ENCODE measurements at regions not wholly inside any gene's neighbourhood (a gene's known extent, or its start where the extent isn't known, plus 50 kb on each side); places are given as distances from the start of the nearest gene placed in this dataset.

DNA sequence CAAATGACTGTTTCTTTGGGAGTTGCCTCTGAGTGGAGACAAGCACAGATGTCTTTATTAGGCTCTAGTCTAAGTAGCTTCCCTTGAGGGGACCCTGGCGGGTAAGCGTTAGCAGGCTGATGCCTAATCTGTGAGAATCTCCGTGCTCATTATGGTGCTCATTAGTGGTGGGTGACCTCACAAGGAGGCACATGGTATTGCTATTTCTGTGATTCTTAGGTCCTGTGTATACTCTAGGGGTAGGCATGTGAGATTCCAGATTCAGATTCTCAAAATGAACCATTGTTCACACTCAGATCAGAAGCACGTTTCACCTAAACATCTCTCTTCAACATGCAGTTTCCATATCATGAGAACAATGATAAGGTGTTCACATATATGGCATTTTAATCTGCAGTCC is 809.7 kb downstream of the NR2F2 start:
- DNase-seq: no peak

DNA sequence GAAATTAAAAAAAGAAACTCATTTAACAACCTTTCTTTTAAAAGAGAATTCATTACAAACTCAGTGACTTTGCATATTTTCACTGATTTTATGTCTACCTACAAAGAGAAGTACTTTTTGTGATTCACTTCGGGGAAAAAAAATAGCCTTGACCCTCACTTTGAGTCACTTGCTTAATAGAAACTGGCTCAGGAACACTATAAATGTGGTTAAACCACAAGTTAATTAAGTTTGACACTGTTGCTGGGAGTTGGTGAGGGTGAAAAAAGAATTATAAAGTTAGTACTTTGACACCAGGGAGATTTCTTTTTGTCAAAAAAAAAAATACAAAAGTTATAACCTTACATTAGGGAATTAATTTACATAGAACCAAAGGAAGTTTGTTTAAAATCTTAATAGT is 810.9 kb downstream of the NR2F2 start:
- no peak for DNase-seq

DNA sequence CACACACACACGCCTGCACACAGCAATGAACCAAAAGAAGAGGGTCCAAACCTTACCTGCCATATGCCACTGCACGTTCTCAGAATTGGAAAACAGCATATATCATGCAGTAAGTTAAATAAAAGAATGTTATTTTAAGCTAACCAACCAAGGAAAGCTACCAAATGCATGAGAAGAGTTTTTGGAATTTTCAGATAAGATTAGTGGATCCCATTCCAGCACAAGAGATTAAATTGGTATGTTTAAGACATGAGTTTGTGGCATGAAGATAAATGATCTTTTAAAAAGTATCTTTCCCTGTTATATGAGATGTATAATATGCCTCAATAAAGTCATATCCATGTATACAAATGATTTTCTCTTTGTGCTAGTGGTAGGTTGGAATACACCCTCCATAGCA is 811.4 kb downstream of the NR2F2 start:
- DNase-seq: no peak

DNA sequence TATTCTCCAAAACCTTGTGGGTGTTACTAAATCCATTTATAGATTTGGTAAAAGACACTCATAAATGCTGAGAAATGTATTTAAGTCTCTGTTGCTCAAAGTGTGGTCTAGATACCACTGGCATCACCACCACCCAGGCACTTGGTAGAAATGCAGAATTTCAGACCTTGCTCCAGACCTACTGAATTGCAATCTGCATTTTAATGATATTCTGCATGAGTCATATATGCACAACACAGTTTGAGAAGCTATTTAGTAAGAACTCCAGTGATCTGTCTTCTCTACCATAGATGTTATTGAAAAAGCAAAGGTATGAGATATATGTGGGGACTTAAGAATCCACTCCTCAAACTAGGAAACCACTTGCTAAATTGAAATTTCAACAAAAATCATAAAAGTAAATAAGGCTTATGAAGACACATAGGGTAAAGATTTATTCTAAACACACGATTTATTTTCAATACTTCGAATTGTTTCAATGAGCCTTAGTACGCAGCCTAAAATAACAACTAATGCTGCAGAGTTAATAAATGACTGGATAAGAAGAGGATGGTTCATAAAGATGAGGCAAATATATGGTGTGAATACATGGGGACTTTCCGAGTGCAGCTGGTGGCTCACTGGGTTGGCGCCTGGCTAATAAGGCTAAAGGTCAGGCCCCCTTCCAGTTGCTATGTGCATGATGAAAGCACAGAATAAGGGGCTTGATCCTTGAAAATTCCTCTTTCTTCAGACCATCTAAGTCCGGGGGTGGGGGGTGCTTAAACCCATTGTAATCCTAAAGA is 813.3 kb downstream of the NR2F2 start:
- no peak for DNase-seq

DNA sequence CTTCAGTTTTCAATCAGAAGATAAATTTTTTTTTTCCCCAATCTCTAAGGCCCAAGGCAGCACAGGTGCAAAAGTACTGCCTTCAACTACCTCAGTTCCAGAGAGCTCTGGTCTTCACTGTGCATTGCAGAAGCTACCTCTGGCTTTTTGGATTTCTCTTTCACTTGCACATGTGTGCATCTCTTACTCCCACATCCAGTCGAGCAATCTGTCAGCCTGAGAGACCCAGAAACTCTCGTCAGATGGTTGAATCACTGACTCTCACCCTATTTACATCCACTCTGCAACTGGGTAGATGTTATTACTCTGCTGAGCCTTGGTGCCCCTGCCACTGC is 813.8 kb downstream of the NR2F2 start:
- no peak for DNase-seq

DNA sequence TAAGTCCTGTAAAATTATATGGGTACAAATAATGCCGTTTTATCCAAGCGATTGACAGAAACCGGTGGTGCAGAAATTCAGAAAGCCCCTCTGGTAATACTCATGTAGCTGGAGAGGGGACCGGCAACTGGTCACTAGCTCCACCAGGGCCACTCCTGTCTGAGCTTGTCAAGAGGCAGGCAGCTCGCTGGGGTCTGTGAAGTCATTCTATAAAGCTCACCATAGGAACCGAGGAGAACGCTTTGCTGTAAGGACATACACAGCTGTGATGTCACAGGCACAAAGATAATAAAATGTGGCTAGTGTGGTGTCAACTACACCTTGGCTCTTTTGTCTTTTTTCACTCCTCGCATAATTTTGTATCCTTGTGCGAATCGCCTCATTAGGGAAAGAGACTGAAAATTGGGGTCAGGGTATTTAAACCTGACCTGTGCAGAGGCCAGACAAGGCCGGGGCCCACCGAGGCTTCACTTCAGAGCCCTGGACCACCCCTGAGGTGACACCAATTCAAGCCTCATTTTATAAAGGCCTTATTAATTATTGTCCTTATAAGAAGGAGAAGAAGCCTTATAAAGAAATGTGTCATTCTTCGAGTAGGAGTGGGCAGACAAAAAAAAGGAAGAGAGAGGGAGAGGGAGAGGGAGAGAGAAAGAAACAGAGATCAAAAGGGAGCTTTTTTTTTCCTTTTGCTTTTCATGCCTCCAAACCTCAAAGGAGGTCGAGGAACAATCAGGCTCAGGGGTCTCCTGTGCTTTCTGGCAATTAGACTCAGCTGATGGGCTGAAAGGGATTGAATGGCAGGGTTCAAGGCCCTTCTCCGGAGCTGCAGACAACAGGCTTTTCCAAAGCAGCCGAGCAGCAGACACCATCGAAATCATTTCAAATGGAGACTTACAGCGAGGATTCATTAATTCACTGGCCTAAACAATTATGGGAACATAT is 813.3 kb upstream of the ARRDC4 start:
- no peak for DNase-seq

DNA sequence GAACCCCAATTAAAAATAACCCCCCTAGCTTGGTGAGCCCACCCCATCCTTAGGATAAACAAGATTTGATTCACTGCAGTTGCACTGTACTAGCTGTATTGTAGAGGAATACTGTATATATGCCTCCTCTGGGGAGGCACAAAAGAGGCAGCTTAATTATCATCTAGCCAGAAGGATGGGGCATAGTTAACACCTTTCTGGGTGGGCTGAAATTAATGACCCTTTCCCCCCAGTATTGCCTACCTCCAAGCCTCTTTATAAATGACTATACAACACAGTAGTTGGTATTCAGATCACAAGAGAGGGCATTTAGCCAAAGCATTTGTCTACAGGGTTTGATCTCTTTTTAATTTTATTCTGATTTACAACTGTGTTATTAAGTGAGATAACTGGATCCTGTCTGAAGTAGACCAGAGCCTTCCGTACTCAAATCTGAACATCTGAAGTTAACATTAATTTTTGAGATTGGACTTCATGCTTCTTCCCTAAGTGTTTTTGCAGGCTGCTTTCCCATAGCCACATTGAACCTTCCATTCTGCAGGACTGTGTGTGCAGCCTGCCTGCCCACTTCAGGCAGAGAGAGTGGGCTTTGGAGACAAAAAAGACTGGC is 807.0 kb upstream of the ARRDC4 start:
- DNase-seq: no peak

DNA sequence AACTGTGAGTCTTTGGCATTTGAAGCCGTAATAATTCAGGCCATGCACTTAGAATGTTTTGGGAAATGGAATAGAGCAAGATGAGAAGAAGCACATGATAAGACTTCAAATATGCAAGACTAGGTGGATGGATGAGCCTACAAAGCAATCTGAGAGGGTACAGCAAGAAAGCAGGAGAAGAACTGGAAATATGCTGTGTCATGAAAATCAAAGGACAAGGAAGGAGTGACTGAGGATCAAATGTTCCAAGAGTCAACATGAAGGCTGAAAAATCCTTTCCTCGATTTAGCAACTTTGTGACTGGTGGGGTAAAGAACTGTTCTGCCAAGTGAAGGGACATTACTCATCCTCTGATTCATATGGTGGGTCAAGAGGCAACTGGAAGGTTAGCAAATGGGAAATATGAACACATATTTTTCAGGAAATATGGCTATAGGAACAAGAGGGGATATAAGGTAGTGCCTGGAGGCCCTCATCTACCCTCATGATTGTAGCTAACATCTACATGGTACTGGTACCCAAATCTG is 803.7 kb upstream of the ARRDC4 start:
- no peak for DNase-seq

DNA sequence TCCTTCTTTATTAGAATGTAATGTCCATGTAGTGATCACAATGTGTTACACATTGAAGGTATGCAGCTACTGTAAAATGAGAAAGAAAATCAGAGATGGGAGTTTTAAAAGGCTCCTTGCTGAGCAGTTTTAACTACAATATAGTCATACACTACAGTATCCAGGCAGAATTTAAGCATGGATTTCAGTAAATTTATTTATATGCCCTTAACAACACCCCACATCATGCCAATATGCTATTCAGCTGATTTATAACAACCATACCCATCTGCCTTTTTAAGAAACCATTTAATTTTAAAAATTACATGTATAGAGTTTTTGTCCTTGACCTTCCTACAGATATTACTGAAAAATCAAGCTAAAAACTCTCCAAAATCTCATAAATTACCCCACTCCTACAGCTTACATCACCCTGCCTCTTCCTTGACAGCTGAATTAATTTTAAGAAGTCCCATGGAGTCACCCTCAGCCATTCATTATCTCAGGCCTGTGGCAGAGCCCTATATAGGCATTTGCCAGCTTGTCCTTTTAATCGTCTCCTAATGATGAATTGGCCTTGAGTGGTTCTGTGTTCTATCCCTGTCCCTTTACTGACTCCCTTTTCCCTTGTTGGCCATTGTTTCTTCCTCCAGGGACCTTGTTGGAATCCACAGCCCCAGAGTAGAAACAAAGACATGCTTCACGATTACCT is 797.6 kb upstream of the ARRDC4 start:
- no peak for DNase-seq

DNA sequence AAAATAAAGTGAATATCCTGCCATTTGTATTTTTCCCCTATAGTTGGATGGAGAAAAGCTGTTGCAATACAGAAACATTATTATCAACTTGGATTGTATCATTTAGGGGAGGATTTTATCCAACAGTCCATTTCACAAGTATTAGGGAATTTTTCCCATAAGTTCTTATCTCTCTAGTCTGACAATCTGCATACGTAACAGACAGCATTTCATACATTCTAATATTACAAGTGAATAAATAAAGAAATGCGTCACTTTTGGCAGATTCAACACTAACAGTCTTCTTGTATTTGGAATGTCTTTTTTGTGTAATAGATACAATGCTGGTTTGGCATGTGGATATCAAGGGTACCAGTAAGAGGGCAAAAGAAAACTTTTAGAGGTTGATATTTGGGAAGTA is 795.3 kb upstream of the ARRDC4 start:
- no peak for DNase-seq

DNA sequence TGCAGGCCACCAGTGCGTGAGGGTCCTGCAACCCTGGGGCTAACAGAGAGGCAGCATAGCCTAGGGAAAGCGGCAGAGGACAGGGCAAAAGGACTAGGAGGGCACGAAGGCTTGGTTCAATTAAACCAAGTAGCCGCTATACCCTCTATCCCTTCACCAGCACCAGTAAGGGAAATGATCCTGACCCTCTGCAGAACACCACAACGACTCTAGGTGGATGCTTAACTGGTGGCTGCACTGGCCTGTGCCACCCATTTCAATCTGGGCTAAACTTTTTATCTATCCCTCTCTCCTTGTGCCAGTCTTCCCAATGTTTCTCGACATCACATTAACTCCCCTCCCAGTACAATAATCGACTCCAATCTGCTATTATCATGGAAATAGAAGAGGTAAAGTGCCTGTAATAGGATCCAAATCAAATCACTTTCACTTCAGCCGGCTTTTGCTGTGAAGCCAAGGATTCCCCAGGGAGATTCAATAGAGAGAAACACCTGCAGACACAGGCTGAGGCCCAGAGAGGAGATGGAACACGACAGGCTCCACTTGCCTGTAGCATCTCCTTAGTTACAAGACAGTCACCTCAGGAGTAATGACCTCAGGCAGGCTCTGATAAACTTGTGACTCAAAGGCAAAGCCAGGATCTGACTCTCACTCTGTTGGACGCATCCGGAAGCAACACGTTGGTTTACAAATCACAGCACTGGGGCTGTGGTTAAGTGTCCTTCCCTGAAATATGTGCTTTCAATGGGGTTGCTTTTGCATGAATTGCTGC is 791.6 kb upstream of the ARRDC4 start:
- no peak for DNase-seq

DNA sequence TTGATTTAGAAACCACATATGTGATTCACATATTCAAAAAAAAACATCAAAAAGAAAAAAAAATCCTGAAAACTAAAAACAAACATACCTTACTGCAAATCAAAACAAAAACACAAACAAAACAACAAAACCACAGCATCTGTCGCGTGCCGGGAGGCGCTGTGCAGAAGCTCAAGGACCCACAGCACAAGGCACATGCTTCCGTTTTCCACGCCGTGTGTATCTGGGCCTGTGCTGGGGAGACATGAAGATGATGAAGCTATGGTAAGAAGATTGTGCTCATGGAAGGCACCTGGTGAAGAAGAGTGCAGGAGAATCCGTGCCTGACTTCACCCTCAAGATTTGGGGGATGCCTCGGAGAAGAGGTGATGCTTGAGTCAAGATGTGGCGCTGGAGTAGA is 788.9 kb upstream of the ARRDC4 start:
- no peak for DNase-seq

DNA sequence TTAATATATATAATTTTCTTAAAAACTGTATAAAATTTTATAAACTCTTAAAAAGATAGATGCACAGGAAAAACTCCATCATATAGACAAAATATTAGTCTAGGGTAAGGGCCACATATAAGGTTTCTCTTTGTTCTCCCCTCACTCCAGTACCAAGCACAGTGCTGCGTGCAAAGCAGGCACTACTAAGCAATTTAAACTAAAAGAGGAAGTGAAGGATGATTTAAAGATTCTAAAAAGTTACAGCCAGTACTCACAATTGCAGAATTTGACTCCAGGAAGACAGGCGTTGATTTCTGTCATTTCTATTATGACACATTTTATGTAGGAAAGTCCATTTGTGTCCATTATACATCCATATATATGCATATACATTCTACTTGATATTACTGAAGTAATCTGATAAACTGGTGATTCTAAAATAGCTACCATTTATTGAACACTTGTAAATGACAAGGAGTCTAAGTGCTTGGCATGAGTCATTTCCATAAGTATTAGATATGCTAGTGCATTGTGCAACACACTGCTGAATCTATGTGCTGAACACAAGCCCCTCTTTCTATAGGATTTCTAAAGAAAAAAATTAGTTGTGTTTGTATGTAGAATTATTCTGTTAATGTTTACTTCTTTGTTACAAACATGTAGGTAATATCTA is 785.5 kb upstream of the ARRDC4 start:
- no peak for DNase-seq

DNA sequence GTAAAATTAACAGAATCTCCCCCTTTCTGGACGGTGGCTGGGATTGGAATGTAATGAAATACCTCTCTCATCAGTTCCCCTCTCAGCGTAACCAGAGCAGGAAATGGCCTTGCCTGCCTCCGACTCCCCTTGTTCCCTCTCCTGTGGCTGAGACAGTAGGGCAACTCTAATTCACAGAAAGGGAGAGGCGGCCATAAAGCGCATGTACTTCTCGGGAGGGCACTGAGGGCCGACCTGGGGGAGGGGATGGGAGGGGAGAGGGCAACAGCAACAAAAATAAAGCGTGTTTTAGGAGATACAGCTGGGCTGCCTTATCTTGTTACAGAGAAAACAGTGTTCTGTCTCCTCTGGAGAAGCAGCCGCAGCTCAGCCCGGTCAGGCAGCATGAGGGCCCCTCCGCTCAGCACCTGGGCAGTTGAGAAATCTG is 783.3 kb upstream of the ARRDC4 start:
- no peak for DNase-seq

DNA sequence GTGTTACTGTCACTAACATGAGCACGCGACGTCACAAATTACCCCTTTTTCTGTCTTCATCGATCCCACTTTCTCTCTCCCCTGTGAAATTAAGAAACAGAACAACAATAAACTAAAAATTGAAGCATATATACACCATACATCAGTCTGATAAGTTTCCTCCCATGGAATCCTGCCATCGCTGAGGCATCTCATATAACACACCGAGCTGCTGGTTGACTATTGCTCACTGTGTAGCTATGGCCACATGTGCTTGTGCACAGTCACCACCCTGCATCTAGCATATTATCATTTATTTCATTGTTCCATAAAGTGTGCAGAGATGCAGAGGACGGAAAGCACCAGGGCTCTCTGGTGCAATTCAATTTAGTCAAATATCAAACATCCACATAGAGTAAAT is 777.9 kb upstream of the ARRDC4 start:
- no peak for DNase-seq

DNA sequence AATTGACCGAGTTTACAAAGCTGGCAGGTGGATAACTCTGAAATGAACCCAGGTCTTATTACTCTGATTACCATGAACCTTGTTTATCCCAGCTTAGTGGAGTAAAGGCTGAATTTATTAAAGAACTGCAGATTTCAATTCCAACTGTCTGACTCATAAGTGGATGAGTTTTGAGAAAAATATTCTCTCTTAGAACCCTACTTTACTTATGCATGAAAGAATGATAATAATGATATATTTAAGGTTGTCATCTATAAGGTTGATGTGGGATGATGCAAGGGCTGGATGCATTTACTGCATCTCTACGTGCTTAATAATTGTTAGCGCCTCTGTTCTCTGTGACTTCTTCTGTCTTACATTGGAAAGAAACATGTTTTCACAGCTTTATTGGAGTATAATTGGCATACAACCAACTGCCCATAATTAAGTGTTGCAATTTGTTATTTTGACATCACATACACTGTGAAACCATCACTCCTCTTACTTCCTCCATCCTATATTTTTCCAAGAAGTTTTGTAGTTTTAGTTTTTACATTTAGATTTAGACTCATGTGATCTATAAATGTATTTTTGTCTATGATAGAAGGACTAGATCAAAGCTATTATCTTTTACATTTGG is 771.2 kb upstream of the ARRDC4 start:
- no peak for DNase-seq

DNA sequence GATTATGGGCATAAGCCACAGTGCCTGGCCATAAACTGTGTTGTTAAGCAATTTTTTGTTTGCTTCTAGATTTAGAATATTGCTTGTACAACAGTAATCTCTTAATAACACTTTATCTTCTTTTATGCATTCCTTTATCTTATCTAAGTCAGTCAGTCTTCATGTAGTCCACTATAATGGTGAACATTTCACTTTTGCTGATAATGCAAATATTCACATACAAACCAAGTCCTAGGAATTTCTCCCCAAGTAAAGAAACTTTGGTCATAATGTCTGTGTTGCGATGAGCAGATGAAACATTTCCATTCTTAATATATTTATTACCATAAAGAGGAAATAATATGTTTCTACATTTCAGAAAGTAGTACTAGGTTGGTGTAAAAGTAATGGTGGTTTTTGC is 765.8 kb upstream of the ARRDC4 start:
- no peak for DNase-seq

DNA sequence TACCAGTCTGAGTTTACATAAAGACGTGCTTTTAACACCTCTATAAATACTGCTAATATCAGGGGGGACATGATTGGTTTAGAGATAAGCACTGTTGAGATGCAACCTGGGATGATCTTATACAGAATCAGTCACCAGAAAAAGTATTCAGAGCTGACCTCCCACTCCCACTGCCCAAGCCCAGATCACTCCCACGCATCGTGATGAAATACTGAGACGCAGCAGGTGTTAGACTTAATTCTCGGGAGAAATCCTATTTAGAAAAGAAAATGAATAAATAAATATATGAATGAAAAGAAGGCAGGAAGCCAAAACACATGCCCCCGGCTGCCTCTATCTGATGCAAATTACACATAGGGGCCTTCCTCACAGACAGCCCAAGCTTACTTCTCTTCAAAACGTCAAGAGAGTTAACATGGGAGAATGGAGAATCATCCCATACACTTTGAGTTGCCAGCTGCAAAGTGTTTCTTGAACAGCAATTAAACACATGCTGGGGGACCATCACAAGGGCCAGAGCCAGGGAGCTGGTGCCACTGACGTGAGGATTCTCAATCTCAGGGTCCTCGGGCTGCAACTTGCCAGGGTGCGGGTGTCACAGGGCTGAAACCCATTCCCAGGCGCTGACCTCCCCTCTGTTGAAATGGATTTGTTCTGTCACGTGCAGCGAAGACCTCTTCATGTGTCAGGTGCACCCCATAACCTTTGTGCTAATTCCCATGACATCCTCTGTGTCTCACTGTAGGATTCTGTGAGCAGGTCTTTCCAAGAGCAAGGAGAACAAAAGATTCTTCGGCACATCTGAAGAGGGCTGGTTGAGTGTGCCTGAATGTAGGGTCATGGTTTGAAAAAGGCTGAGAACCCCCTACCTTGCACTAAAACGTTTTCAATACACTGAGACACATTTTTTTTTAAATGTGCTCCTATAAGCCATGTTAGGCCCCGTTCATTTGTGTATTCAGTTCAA is 764.2 kb upstream of the ARRDC4 start:
- DNase-seq: no peak

DNA sequence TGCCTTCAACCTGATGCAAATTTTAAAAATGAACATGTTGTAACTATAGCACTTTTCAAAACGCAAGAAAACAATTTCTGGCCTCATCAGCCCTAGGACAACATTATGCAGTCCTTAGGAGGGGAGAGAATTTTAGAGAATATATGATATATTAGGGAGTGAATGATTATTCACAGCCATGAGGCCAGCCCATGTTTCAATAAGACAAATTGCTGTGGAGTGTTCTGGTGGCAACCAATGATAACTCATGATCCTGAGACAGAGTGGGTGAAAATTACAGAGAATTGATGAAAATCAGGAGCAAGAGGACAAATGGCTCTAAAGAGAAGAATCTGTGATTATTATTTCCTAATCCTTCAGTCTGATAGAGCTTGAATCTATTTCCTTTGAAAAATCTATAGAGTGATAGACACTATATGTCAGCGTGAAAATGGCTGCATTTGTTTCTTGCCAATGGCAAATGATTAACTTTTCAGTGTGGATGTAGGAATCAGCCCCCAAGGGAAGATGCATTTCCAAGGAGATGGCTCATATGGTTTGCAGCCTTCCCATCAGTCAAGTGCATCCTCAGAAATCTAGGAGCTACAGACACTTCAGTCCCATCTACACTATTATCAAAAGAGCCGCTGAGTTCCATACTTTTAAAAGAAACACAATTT is 761.0 kb upstream of the ARRDC4 start:
- no peak for DNase-seq
